ENCODE measurements at regions not wholly inside any gene's neighbourhood (a gene's known extent, or its start where the extent isn't known, plus 50 kb on each side); places are given as distances from the start of the nearest gene placed in this dataset.
"Not testable (repeated sequence)": the region's sequence is repeated elsewhere in the genome, so short reads cannot be mapped to it uniquely, and the experiment has no call there.

GRCh38 chr5:20949636-20950035 lies 961.6 kb upstream of the CDH18 start:
- TF ChIP-seq POLR2A (IDR thresholded peaks at IDR 0.05; ENCODE audit: extremely low read depth, insufficient read length) (no peak), MYC (IDR thresholded peaks at IDR 0.05; ENCODE audit: low read depth, low read length) (no peak), MAX (IDR thresholded peaks at IDR 0.05; ENCODE audit: low read depth, low read length) (no peak), CTCF (IDR thresholded peaks at IDR 0.05; ENCODE audit: low read depth, low read length) (no peak)
- no peak for DNase-seq (ENCODE audit: low read depth)
- H3K4me3 ChIP-seq (ENCODE audit: low read depth, low read length), result no peak overlapping the region

GRCh38 chr5:20943183-20943971 lies 955.4 kb upstream of the CDH18 start:
- not testable (repeated sequence) for DNase-seq (ENCODE audit: low read depth); H3K4me3 ChIP-seq (ENCODE audit: low read depth, low read length)

GRCh38 chr5:20942603-20943002 lies 954.6 kb upstream of the CDH18 start:
- not testable (repeated sequence) for DNase-seq (ENCODE audit: low read depth); H3K4me3 ChIP-seq (ENCODE audit: low read depth, low read length)

GRCh38 chr5:20940786-20941185 lies 952.8 kb upstream of the CDH18 start:
- not testable (repeated sequence) for DNase-seq (ENCODE audit: low read depth); H3K4me3 ChIP-seq (ENCODE audit: low read depth, low read length)

- H3K4me3 ChIP-seq (ENCODE audit: low read depth, low read length); DNase-seq (ENCODE audit: low read depth): not testable (repeated sequence)
These were observed 902.9 kb upstream of the CDH18 start for GRCh38 chr5:20890936-20891335.

- not testable (repeated sequence) for DNase-seq (ENCODE audit: low read depth)
These were observed 887.7 kb upstream of the CDH18 start for GRCh38 chr5:20875726-20876125.

GRCh38 chr5:20865892-20866291 lies 877.9 kb upstream of the CDH18 start:
- DNase-seq (ENCODE audit: low read depth); H3K4me3 ChIP-seq (ENCODE audit: low read depth, low read length): not testable (repeated sequence)

More at GRCh38 chr5:20875726-20876125, 887.7 kb upstream of the CDH18 start:
- H3K4me3 ChIP-seq (ENCODE audit: low read depth, low read length), result not testable (repeated sequence)

GRCh38 chr5:20833081-20833627 lies 845.2 kb upstream of the CDH18 start:
- H3K4me3 ChIP-seq (ENCODE audit: low read depth, low read length), result no peak overlapping the region
- no peak for TF ChIP-seq MAX (IDR thresholded peaks at IDR 0.05; ENCODE audit: low read depth, low read length)
- TF ChIP-seq MYC (IDR thresholded peaks at IDR 0.05; ENCODE audit: low read depth, low read length), result no peak
- no peak for TF ChIP-seq POLR2A (IDR thresholded peaks at IDR 0.05; ENCODE audit: extremely low read depth, insufficient read length)
- TF ChIP-seq CTCF (IDR thresholded peaks at IDR 0.05; ENCODE audit: low read depth, low read length), result no peak
- no peak for DNase-seq (ENCODE audit: low read depth)

GRCh38 chr5:20832204-20833080 lies 844.4 kb upstream of the CDH18 start:
- no peak for DNase-seq (ENCODE audit: low read depth)
- no peak overlapping the region for H3K4me3 ChIP-seq (ENCODE audit: low read depth, low read length)
- TF ChIP-seq MYC (IDR thresholded peaks at IDR 0.05; ENCODE audit: low read depth, low read length) (no peak), CTCF (IDR thresholded peaks at IDR 0.05; ENCODE audit: low read depth, low read length) (no peak), MAX (IDR thresholded peaks at IDR 0.05; ENCODE audit: low read depth, low read length) (no peak), POLR2A (IDR thresholded peaks at IDR 0.05; ENCODE audit: extremely low read depth, insufficient read length) (no peak)

GRCh38 chr5:20825951-20826350 lies 838.0 kb upstream of the CDH18 start:
- DNase-seq (ENCODE audit: low read depth); H3K4me3 ChIP-seq (ENCODE audit: low read depth, low read length): not testable (repeated sequence)

GRCh38 chr5:20797216-20797615 lies 809.2 kb upstream of the CDH18 start:
- H3K4me3 ChIP-seq (ENCODE audit: low read depth, low read length); DNase-seq (ENCODE audit: low read depth): not testable (repeated sequence)

GRCh38 chr5:20784755-20785154 lies 796.8 kb upstream of the CDH18 start:
- H3K4me3 ChIP-seq (ENCODE audit: low read depth, low read length); DNase-seq (ENCODE audit: low read depth): not testable (repeated sequence)

GRCh38 chr5:20783484-20783883 lies 795.5 kb upstream of the CDH18 start:
- not testable (repeated sequence) for H3K4me3 ChIP-seq (ENCODE audit: low read depth, low read length); DNase-seq (ENCODE audit: low read depth)
